ENCODE measurements at regions not wholly inside any gene's neighbourhood (a gene's known extent, or its start where the extent isn't known, plus 50 kb on each side); places are given as distances from the start of the nearest gene placed in this dataset.
"Not testable (repeated sequence)": the region's sequence is repeated elsewhere in the genome, so short reads cannot be mapped to it uniquely, and the experiment has no call there.

GRCh38 chrX:122219226-122219625 is 964.9 kb upstream of the GRIA3 start:
- peaks cover 12% of the 10 kb centered on the region for H3K9me3 Mint-ChIP-seq
- intact Hi-C loops (cut with micrococcal nuclease): no loop called here
- peaks cover 9% of the 10 kb centered on the region for H3K27me3 Mint-ChIP-seq
- no peak overlapping the region for H3K4me3 Mint-ChIP-seq
- H3K4me1 Mint-ChIP-seq (ENCODE audit: low read depth): no peaks in the 10 kb centered on the region
- no peak overlapping the region for H3K27ac Mint-ChIP-seq
- no peaks in the 10 kb centered on the region for H3K36me3 Mint-ChIP-seq (ENCODE audit: low read depth)

GRCh38 chrX:122219735-122220134 is 964.3 kb upstream of the GRIA3 start:
- H3K9me3 Mint-ChIP-seq: peaks cover 17% of the 10 kb centered on the region
- H3K27me3 Mint-ChIP-seq: peaks cover 9% of the 10 kb centered on the region
- no peaks in the 10 kb centered on the region for H3K36me3 Mint-ChIP-seq (ENCODE audit: low read depth)
- intact Hi-C loops (cut with micrococcal nuclease): no loop called here
- no peak overlapping the region for H3K4me3 Mint-ChIP-seq
- H3K27ac Mint-ChIP-seq: no peak overlapping the region
- no peaks in the 10 kb centered on the region for H3K4me1 Mint-ChIP-seq (ENCODE audit: low read depth)

- intact Hi-C loops (cut with micrococcal nuclease): no loop called here
- Mint-ChIP-seq H3K27me3 (peaks cover 9% of the 10 kb centered on the region), H3K4me1 (ENCODE audit: low read depth) (no peaks in the 10 kb centered on the region), H3K9me3 (peaks cover 28% of the 10 kb centered on the region), H3K4me3 (no peak overlapping the region), H3K27ac (no peak overlapping the region), H3K36me3 (ENCODE audit: low read depth) (no peaks in the 10 kb centered on the region)
Observed at GRCh38 chrX:122220644-122221373, 963.3 kb upstream of the GRIA3 start.

GRCh38 chrX:122221810-122222209 is 962.3 kb upstream of the GRIA3 start:
- not testable (repeated sequence) for H3K36me3 Mint-ChIP-seq (ENCODE audit: low read depth); H3K27ac Mint-ChIP-seq
- peaks cover 37% of the 10 kb centered on the region for H3K9me3 Mint-ChIP-seq

GRCh38 chrX:122224137-122224536 is 959.9 kb upstream of the GRIA3 start:
- intact Hi-C loops (cut with micrococcal nuclease); H3K4me3 Mint-ChIP-seq; H3K27me3 Mint-ChIP-seq; H3K36me3 Mint-ChIP-seq (ENCODE audit: low read depth); H3K27ac Mint-ChIP-seq; H3K4me1 Mint-ChIP-seq (ENCODE audit: low read depth): not testable (repeated sequence)
- peaks cover 37% of the 10 kb centered on the region for H3K9me3 Mint-ChIP-seq

More at GRCh38 chrX:122221810-122222209, 962.3 kb upstream of the GRIA3 start:
- H3K27me3 Mint-ChIP-seq; intact Hi-C loops (cut with micrococcal nuclease); H3K4me1 Mint-ChIP-seq (ENCODE audit: low read depth); H3K4me3 Mint-ChIP-seq: not testable (repeated sequence)

DNA sequence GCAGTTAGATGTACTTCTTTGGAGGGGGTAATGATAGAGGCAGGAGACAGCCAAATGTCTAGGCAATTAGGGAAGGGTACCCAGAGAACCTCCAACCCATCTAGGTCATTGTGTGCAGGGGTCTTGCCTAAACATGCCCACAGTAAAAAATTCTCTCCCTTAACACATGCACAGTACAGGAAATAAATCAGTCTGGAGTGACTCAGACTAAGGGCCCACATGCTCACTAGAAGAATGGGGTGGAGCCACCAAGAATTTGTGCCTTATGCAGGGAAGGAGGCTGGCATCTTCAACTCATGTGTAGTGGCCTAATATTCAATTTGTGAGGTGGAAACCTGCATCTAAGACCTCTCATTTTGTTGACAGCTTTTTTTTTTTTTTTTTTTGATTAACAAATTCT is 945.3 kb upstream of the GRIA3 start:
- intact Hi-C loops (cut with micrococcal nuclease): no loop called here
- Mint-ChIP-seq H3K4me3 (no peak overlapping the region), H3K9me3 (peaks cover 29% of the 10 kb centered on the region)

DNA sequence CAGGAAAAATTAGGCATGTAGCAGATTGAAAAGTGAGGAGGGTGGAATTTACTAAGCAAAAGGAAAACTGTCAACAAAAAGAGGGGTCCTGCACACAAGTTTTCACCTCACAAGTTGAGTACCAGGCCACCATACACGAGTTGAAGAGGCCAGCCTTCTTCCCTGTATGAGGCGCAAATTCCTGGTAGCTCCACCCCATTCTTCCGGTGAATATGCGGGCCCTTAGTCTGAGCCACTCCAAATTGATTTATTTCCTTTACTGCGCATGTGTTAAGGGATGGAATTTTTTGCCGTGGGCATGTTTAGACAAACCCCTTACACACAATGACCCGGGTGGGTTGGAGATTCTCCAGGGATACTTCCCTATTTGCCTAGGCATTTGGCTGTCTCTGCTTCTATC is 942.1 kb upstream of the GRIA3 start:
- Mint-ChIP-seq H3K27me3 (no peaks in the 10 kb centered on the region), H3K4me1 (ENCODE audit: low read depth) (no peaks in the 10 kb centered on the region), H3K27ac (no peak overlapping the region), H3K4me3 (no peak overlapping the region), H3K9me3 (peaks cover 8% of the 10 kb centered on the region), H3K36me3 (ENCODE audit: low read depth) (no peaks in the 10 kb centered on the region)
- intact Hi-C loops (cut with micrococcal nuclease): no loop called here

More for the DNA sequence above, 945.3 kb upstream of the GRIA3 start:
- H3K36me3 Mint-ChIP-seq (ENCODE audit: low read depth): no peaks in the 10 kb centered on the region
- no peak overlapping the region for H3K27ac Mint-ChIP-seq
- no peaks in the 10 kb centered on the region for H3K4me1 Mint-ChIP-seq (ENCODE audit: low read depth)
- no peaks in the 10 kb centered on the region for H3K27me3 Mint-ChIP-seq

DNA sequence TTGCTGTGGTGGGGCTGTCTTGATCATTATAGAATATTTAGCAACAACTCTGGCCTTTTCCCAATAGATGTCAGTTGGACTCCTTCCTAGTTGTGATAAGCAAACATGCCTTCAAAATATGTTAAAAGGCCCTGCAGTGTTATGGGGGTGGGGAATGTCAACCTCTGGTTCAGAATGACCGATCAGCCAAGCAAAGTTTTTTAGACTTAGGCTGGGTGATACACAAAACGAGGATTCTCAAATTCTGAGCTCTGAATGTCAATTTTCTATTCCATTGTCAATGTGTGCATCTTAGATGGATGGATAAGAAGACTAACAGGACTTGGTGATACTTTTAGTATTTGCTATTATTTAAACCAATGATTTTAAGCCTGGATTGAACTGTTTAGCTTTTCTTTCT is 940.0 kb upstream of the GRIA3 start:
- H3K4me1 Mint-ChIP-seq (ENCODE audit: low read depth): no peaks in the 10 kb centered on the region
- H3K9me3 Mint-ChIP-seq: peaks cover 7% of the 10 kb centered on the region
- no peak overlapping the region for H3K27ac Mint-ChIP-seq
- no peak overlapping the region for H3K4me3 Mint-ChIP-seq
- no peaks in the 10 kb centered on the region for H3K36me3 Mint-ChIP-seq (ENCODE audit: low read depth)
- intact Hi-C loops (cut with micrococcal nuclease): no loop called here
- no peaks in the 10 kb centered on the region for H3K27me3 Mint-ChIP-seq

DNA sequence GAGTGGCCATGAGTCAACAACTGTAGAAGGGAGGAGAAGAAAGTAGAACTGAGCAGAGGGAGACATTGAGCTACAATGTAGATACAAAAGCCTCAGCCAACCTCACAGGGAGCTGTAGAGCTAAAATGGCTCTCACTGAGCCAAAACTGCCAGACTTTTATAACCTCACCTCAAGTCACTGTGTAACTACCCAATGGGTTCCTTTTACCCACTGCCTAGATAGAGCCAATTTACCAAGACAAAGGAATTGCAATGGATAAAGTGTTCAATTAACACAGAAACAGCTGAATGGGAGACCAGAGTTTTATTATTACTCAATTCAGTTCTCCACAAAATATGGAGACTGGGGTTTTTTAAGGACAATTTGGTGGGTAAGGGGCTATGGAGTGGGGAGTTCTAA is 938.9 kb upstream of the GRIA3 start:
- Mint-ChIP-seq H3K4me1 (ENCODE audit: low read depth) (no peaks in the 10 kb centered on the region), H3K27me3 (no peaks in the 10 kb centered on the region), H3K27ac (no peak overlapping the region), H3K4me3 (no peak overlapping the region), H3K36me3 (ENCODE audit: low read depth) (no peaks in the 10 kb centered on the region), H3K9me3 (peaks cover 4% of the 10 kb centered on the region)
- intact Hi-C loops (cut with micrococcal nuclease): no loop called here

DNA sequence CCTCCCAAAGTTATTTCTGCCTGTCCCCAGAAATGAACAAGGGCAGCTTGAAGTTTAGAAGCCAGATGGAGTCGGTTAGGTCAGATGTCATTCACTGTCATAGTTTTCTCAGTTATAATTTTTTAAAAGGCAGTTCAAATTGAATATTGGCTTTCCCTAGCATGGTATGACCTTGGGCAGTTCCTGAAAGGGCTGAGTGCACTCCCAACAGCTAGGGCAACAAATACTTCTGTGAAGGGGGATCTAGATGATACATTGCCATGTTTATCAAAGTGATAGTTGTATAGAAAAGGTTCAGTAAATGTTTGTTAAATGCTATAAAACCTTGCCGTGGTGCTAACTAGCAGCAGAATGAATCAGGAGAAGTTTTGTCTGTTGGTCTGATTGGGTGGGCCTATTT is 938.1 kb upstream of the GRIA3 start:
- Mint-ChIP-seq H3K36me3 (ENCODE audit: low read depth) (no peaks in the 10 kb centered on the region), H3K9me3 (no peaks in the 10 kb centered on the region), H3K4me1 (ENCODE audit: low read depth) (no peaks in the 10 kb centered on the region), H3K27me3 (no peaks in the 10 kb centered on the region), H3K4me3 (no peak overlapping the region), H3K27ac (no peak overlapping the region)
- intact Hi-C loops (cut with micrococcal nuclease): no loop called here

- intact Hi-C loops (cut with micrococcal nuclease): no loop called here
- no peak overlapping the region for H3K27ac Mint-ChIP-seq
- H3K4me1 Mint-ChIP-seq (ENCODE audit: low read depth): no peaks in the 10 kb centered on the region
- H3K36me3 Mint-ChIP-seq (ENCODE audit: low read depth): no peaks in the 10 kb centered on the region
- H3K4me3 Mint-ChIP-seq: no peak overlapping the region
- no peaks in the 10 kb centered on the region for H3K27me3 Mint-ChIP-seq
- H3K9me3 Mint-ChIP-seq: no peaks in the 10 kb centered on the region
Observed at GRCh38 chrX:122246937-122247336, 937.1 kb upstream of the GRIA3 start.

DNA sequence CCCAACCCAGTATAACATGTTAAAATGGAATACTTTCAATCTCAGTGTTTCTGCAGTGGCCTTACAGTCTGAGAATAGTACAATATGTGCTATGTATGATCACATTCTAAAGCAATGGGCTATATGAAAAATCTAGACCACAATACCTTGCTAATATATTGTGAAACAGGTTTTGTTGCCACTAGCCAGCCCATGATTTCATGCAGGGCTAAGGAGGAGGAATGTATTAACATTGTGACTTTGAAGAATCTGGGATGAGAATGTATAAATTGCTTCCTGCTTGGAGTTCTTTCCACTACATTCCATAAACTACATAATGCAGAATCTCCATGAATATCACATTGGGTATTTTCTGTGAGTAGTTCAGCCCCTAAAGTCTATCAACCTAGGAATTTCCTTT is 935.4 kb upstream of the GRIA3 start:
- Mint-ChIP-seq H3K9me3 (no peaks in the 10 kb centered on the region), H3K36me3 (ENCODE audit: low read depth) (no peaks in the 10 kb centered on the region), H3K27ac (no peak overlapping the region), H3K4me3 (no peak overlapping the region), H3K27me3 (no peaks in the 10 kb centered on the region), H3K4me1 (ENCODE audit: low read depth) (no peaks in the 10 kb centered on the region)
- intact Hi-C loops (cut with micrococcal nuclease): no loop called here

DNA sequence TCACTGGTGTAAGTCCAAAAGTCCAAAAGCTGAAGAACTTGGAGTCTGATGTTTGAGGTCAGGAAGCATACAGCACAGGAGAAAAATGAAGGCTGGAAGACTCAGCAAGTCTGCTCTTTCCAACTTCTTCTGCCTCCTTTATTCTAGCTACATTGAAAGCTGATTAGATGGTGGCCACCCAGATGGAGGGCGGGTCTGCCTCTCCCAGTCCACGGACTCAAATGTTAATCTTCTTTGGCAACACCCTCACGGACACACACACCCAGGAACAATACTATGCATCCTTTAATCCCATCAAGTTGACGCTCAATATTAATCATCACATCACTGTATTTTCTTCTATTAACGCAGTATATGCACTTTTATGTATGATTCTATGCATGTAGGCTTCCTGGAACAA is 931.6 kb upstream of the GRIA3 start:
- Mint-ChIP-seq H3K4me3 (no peak overlapping the region), H3K9me3 (no peaks in the 10 kb centered on the region), H3K4me1 (ENCODE audit: low read depth) (no peaks in the 10 kb centered on the region), H3K27me3 (no peaks in the 10 kb centered on the region), H3K27ac (no peak overlapping the region), H3K36me3 (ENCODE audit: low read depth) (no peaks in the 10 kb centered on the region)
- intact Hi-C loops (cut with micrococcal nuclease): no loop called here

DNA sequence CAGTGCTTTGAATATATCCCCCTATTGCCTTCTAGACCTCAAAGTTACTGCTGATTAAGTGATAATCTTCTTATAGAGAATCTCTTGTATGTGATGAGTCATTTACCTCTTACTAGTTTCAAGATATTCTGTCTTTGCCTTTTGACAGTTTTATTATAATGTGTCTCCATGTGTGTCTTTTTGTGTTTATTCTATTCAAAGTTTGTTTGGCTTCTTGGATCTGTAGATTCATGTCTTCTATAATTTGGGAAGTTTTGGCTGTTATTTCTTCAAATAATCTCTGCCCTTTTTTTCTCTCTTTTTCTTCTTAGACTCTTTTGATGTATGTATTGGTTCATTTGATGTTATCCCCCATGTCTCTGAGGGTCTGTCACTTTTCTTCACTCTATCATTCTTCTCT is 915.7 kb upstream of the GRIA3 start:
- Mint-ChIP-seq H3K4me1 (ENCODE audit: low read depth) (no peaks in the 10 kb centered on the region), H3K9me3 (peaks cover 56% of the 10 kb centered on the region), H3K36me3 (ENCODE audit: low read depth) (no peaks in the 10 kb centered on the region), H3K27ac (no peak overlapping the region), H3K4me3 (no peak overlapping the region), H3K27me3 (no peaks in the 10 kb centered on the region)
- intact Hi-C loops (cut with micrococcal nuclease): no loop called here

- H3K27me3 Mint-ChIP-seq: no peaks in the 10 kb centered on the region
- H3K27ac Mint-ChIP-seq: no peak overlapping the region
- intact Hi-C loops (cut with micrococcal nuclease): no loop called here
- H3K36me3 Mint-ChIP-seq (ENCODE audit: low read depth): no peaks in the 10 kb centered on the region
- H3K4me1 Mint-ChIP-seq (ENCODE audit: low read depth): no peaks in the 10 kb centered on the region
- peaks cover 49% of the 10 kb centered on the region for H3K9me3 Mint-ChIP-seq
- no peak overlapping the region for H3K4me3 Mint-ChIP-seq
Observed at GRCh38 chrX:122269243-122269781, 914.8 kb upstream of the GRIA3 start.
